A673 (cell line): ENCODE measurements at regions not wholly inside any gene's neighbourhood (a gene's known extent, or its start where the extent isn't known, plus 50 kb on each side); places are given as distances from the start of the nearest gene placed in this dataset.
"Not testable (repeated sequence)": the region's sequence is repeated elsewhere in the genome, so short reads cannot be mapped to it uniquely, and the experiment has no call there.

ENCODE experiments used
- CTCF ChIP-seq: fragments of 300-800, 200-600 bp; sonication (generic); conservative IDR thresholded peaks from 2 replicates; pipeline ENCODE4 v1.5.1; 2017; ENCODE audit warnings: low read depth, mild to moderate bottlenecking, antibody characterized with exemption, low read length, moderate library complexity, mixed read lengths
- EZH2 ChIP-seq: fragments of 200-600 bp; sonication (generic); IDR thresholded peaks from 2 replicates; pipeline ENCODE4 v1.6.1; 2017; ENCODE audit warnings: borderline replicate concordance, low read depth, mild to moderate bottlenecking, mixed read lengths, antibody characterized with exemption, low read length; ENCODE audit not compliant: poor library complexity, severe bottlenecking

GRCh38 chr2:87629491-87630458 lies 118.1 kb upstream of the PLGLB2 start:
- not testable (repeated sequence) for TF ChIP-seq CTCF, EZH2
